Keratinocyte (primary cell): ENCODE measurements at regions not wholly inside any gene's neighbourhood (a gene's known extent, or its start where the extent isn't known, plus 50 kb on each side); places are given as distances from the start of the nearest gene placed in this dataset.
"Not testable (repeated sequence)": the region's sequence is repeated elsewhere in the genome, so short reads cannot be mapped to it uniquely, and the experiment has no call there.

Source experiments
- EZH2 ChIP-seq: IDR thresholded peaks from one replicate; pipeline ENCODE4 v1.6.1; 2012; ENCODE audit warnings: inconsistent platforms, mild to moderate bottlenecking, low read length, moderate library complexity
- TF ChIP-seq, protein P1 (sequence below), 3 experiments: IDR thresholded peaks in 1 of 3; conservative IDR thresholded peaks in 1 of 3; optimal IDR thresholded peaks in 1 of 3; 2 replicates in 2 of 3; 3 replicates in 1 of 3; pipeline versions ENCODE3 to v1.5.1; 2011; ENCODE audit warnings: low read length in 3 of 3, mild to moderate bottlenecking in 3 of 3, moderate library complexity in 2 of 3, control low read depth in 1 of 3, inconsistent platforms in 1 of 3; ENCODE audit not compliant: insufficient read depth in 2 of 3; ENCODE audit errors: extremely low read depth in 1 of 3

DNA sequence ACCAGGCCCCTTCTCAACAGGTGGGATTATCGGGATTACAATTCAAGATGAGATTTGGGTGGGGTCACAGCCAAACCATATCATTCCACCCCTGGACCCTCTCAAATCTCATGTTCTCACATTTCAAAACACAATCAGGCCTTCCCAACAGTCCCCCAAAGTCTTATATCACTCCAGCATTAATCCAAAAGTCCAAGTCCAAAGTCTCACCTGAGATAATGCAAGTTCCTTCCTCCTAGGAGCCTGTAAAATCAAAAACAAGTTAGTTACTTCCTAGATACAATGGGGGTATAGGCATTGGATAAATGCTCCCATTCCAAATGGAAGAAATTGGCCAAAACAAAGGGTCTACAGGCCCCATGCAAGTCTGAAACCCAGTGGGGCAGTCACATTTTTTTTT is 111.1 kb upstream of the FAM9C start:
- TF ChIP-seq, protein P1, sequence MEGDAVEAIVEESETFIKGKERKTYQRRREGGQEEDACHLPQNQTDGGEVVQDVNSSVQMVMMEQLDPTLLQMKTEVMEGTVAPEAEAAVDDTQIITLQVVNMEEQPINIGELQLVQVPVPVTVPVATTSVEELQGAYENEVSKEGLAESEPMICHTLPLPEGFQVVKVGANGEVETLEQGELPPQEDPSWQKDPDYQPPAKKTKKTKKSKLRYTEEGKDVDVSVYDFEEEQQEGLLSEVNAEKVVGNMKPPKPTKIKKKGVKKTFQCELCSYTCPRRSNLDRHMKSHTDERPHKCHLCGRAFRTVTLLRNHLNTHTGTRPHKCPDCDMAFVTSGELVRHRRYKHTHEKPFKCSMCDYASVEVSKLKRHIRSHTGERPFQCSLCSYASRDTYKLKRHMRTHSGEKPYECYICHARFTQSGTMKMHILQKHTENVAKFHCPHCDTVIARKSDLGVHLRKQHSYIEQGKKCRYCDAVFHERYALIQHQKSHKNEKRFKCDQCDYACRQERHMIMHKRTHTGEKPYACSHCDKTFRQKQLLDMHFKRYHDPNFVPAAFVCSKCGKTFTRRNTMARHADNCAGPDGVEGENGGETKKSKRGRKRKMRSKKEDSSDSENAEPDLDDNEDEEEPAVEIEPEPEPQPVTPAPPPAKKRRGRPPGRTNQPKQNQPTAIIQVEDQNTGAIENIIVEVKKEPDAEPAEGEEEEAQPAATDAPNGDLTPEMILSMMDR (optimal IDR thresholded peaks at IDR 0.05 in 1 of 3, IDR thresholded peaks at IDR 0.05 in 1 of 3, conservative IDR thresholded peaks at IDR 0.05 in 1 of 3; ENCODE audit: extremely low read depth in 1 of 3, insufficient read depth in 2 of 3, low read length in 3 of 3), result not testable (repeated sequence)
- not testable (repeated sequence) for TF ChIP-seq EZH2
